PC-3 (cell line): ENCODE measurements at regions not wholly inside any gene's neighbourhood (a gene's known extent, or its start where the extent isn't known, plus 50 kb on each side); places are given as distances from the start of the nearest gene placed in this dataset.

Source experiments
- EZH2phosphoT487 ChIP-seq: fragments of 300-600 bp; sonication (generic); IDR thresholded peaks from 2 replicates; pipeline ENCODE4 v1.6.1; 2018; ENCODE audit warnings: mild to moderate bottlenecking, antibody characterized with exemption, low read length, borderline replicate concordance
- TF ChIP-seq, protein P1 (sequence below): fragments of 300-600 bp; sonication (generic); conservative IDR thresholded peaks from 2 replicates; pipeline ENCODE4 v1.5.1; 2017; ENCODE audit warnings: antibody characterized with exemption, low read depth, mild to moderate bottlenecking, low read length

DNA sequence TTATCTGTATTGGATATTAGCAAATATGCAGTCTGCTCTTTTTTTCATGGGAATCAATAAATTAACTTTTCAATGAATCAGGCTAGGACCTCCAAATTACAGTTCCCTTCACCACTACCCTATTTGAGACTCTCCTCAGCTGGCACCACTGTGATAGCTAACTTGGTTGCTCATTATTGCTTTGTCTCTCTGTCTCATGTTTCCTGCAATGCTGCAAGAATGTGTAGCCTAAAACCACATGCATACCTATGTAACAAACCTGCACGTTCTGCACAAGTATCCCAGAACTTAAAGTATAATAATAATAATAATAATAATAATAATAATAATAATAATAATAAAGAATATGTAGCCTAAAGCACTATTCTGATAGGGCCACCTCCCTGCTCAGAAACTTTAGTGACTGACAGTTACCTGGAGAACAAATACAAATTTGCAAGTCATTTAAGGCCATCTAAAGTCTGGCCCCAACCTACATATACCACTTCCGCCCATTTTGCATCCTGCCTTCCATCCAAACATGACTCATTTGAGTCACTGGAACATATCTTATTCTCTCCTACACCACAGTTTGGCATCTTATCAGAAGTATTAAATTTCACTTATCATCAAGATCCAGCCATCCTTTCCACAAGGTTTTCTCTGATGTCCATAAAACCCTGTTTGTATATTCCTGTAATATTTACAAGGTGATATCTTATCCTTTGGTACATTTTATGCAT, 215.1 kb downstream of the LRRK2 start:
- TF ChIP-seq, protein P1, sequence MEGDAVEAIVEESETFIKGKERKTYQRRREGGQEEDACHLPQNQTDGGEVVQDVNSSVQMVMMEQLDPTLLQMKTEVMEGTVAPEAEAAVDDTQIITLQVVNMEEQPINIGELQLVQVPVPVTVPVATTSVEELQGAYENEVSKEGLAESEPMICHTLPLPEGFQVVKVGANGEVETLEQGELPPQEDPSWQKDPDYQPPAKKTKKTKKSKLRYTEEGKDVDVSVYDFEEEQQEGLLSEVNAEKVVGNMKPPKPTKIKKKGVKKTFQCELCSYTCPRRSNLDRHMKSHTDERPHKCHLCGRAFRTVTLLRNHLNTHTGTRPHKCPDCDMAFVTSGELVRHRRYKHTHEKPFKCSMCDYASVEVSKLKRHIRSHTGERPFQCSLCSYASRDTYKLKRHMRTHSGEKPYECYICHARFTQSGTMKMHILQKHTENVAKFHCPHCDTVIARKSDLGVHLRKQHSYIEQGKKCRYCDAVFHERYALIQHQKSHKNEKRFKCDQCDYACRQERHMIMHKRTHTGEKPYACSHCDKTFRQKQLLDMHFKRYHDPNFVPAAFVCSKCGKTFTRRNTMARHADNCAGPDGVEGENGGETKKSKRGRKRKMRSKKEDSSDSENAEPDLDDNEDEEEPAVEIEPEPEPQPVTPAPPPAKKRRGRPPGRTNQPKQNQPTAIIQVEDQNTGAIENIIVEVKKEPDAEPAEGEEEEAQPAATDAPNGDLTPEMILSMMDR = no peak
- no peak for TF ChIP-seq EZH2phosphoT487
